ENCODE measurements at regions not wholly inside any gene's neighbourhood (a gene's known extent, or its start where the extent isn't known, plus 50 kb on each side); places are given as distances from the start of the nearest gene placed in this dataset.

GRCh38 chr12:94073441-94074051 lies 74.8 kb upstream of the PLXNC1 start:
- H3K27ac ChIP-seq = no peak overlapping the region
- H3K4me1 ChIP-seq (ENCODE audit: insufficient read depth) = no peaks in the 10 kb centered on the region
- no peaks in the 10 kb centered on the region for H3K27me3 ChIP-seq
- WGBS (ENCODE audit: low lambda C conversion rate, missing lambda C conversion rate) = 86% methylated on average over 9 of the region's 9 CpGs
- DNase-seq (ENCODE audit: low spot score) = no peak
- TF ChIP-seq EZH2 (IDR thresholded peaks at IDR 0.05; ENCODE audit: borderline replicate concordance) (no peak), CTCF (IDR thresholded peaks at IDR 0.05; ENCODE audit: poor library complexity) (no peak), EZH2phosphoT487 (IDR thresholded peaks at IDR 0.05; ENCODE audit: low read depth, severe bottlenecking, unreplicated experiment) (no peak)
- no peaks in the 10 kb centered on the region for H4K20me1 ChIP-seq (ENCODE audit: insufficient read depth, poor library complexity, severe bottlenecking)
- no peak overlapping the region for H2AFZ ChIP-seq
- no peak overlapping the region for H3K4me2 ChIP-seq
- no peaks in the 10 kb centered on the region for H3K9me2 ChIP-seq (replicated peaks; ENCODE audit: insufficient read depth)
- H3K36me3 ChIP-seq (replicated peaks; ENCODE audit: insufficient read depth, low read depth) = no peaks in the 10 kb centered on the region
- no peaks in the 10 kb centered on the region for H3K9me3 ChIP-seq (ENCODE audit: low read depth)
- no peak overlapping the region for H3K4me3 ChIP-seq
- H3K79me2 ChIP-seq = no peaks in the 10 kb centered on the region

- H3K36me3 ChIP-seq (replicated peaks; ENCODE audit: insufficient read depth, low read depth) = no peaks in the 10 kb centered on the region
- no peaks in the 10 kb centered on the region for H3K79me2 ChIP-seq
- DNase-seq (ENCODE audit: low spot score) = no peak
- H3K27ac ChIP-seq = no peak overlapping the region
- H3K4me3 ChIP-seq = no peak overlapping the region
- 91% methylated on average over 14 of the region's 14 CpGs for WGBS (ENCODE audit: low lambda C conversion rate, missing lambda C conversion rate)
- H3K4me2 ChIP-seq = no peak overlapping the region
- no peaks in the 10 kb centered on the region for H4K20me1 ChIP-seq (ENCODE audit: insufficient read depth, poor library complexity, severe bottlenecking)
- H3K9me3 ChIP-seq (ENCODE audit: low read depth) = no peaks in the 10 kb centered on the region
- H2AFZ ChIP-seq = no peak overlapping the region
- no peak for TF ChIP-seq CTCF (IDR thresholded peaks at IDR 0.05; ENCODE audit: poor library complexity)
- no peaks in the 10 kb centered on the region for H3K27me3 ChIP-seq
- H3K4me1 ChIP-seq (ENCODE audit: insufficient read depth) = no peaks in the 10 kb centered on the region
- no peaks in the 10 kb centered on the region for H3K9me2 ChIP-seq (replicated peaks; ENCODE audit: insufficient read depth)
These were observed 74.0 kb upstream of the PLXNC1 start for GRCh38 chr12:94074216-94074979.

GRCh38 chr12:94074980-94075629 lies 73.3 kb upstream of the PLXNC1 start:
- Histone ChIP-seq H3K9me3 (ENCODE audit: low read depth) (no peaks in the 10 kb centered on the region), H3K27me3 (no peaks in the 10 kb centered on the region), H3K4me1 (ENCODE audit: insufficient read depth) (peaks cover 1% of the 10 kb centered on the region), H3K79me2 (no peaks in the 10 kb centered on the region), H3K4me3 (no peak overlapping the region), H3K4me2 (no peak overlapping the region), H3K36me3 (replicated peaks; ENCODE audit: insufficient read depth, low read depth) (no peaks in the 10 kb centered on the region), H3K9me2 (replicated peaks; ENCODE audit: insufficient read depth) (no peaks in the 10 kb centered on the region), H2AFZ (no peak overlapping the region), H3K27ac (no peak overlapping the region), H4K20me1 (ENCODE audit: insufficient read depth, poor library complexity, severe bottlenecking) (no peaks in the 10 kb centered on the region)
- WGBS (ENCODE audit: low lambda C conversion rate, missing lambda C conversion rate) = 60% methylated on average over 5 of the region's 5 CpGs
- peak; percentile 85 for DNase-seq (ENCODE audit: low spot score)
- TF ChIP-seq CTCF (IDR thresholded peaks at IDR 0.05; ENCODE audit: poor library complexity) (peak; percentile 62), EZH2 (IDR thresholded peaks at IDR 0.05; ENCODE audit: borderline replicate concordance) (no peak), EZH2phosphoT487 (IDR thresholded peaks at IDR 0.05; ENCODE audit: low read depth, severe bottlenecking, unreplicated experiment) (no peak)

All from hepatocyte (in vitro differentiated cells).